HG03103 (cell line): ENCODE measurements at regions not wholly inside any gene's neighbourhood (a gene's known extent, or its start where the extent isn't known, plus 50 kb on each side); places are given as distances from the start of the nearest gene placed in this dataset.

Experiments used
- ATAC-seq: cut with Tn5 transposase; IDR thresholded peaks from one replicate; pipeline ENCODE4 v1.9.1; 2021; ENCODE audit warnings: low read depth; ENCODE audit not compliant: unreplicated experiment

DNA sequence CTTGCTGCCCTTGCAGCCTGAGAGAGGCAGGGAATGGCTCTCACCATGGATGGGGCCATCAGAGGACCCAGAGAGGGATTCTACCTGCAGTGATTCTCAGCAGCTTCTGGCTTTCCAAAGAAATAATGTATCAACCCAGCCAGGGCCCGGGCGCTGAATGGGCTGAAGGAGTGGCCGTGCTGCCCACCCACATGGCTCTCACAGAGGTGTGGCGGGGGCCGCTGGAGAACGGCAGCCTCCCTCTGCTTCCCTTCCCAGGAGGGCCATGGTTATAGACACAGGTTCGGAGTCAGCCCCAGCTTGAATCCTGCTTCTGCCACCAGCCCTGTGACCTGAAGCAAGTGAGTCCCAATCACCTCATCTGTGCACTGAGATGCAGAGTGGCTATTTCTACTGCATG, 82.7 kb downstream of the THAP12 start:
- ATAC-seq: no peak

DNA sequence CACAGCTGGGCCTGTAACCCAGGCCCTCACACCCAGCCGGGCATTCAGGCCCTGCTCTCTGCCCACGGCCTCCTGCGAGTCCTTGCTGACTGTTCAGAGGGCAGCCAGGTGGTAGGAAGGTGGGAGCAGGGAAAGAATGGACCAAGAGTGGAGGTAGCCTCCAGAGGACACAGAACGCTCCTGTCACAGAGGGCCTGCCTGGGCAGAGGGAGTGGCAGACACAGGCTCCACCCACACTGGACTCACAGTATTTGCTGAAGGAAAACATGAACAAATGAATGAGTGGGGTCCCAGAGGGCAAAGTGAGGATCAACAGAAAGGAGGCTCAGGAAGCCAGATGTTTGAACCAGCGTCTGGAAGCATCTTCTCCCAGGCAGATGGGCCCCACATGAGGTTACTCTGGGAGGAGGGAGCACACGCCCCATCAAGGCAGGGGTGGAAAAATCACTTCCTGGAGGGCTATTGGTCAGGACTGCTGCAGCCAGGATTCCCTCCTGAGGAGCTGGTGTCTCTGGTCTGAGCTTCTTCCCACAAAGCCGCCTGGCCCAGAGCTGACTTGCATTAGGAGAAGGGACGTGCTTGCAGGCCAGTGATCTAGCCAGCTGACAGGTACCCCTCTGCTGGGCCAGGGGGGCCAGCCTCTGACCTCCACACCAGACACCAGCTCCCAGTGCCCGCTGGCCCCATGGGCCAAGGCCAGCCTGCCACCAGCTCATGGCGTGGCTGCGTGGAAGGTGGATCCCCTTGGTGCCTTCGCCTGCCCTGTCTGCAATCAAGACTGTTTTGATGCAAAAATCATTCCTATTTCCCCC, 84.0 kb downstream of the THAP12 start:
- ATAC-seq: no peak

DNA sequence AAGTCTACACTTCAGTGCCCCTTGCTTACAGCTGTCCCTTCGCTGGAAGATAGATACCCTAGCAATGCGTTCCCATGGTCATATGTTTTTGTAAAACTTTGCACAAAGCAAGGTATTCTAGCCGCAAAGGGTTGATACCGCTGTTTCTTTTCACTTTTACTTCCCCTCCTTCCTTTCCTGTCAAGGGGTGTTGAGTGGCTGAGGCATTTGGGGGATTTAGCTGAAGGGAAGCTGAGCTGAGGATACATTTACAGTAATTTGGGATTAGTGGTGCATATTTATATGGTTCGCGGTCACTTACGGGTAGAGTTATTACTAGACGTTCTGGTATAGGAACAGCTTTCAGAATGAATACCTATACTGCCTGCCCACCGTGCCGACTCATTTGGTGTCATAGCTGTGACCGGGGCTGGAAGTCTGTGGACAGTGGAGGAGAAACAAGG, 86.9 kb upstream of the WNT11 start:
- peak; percentile 38 for ATAC-seq

GRCh38 chr11:76292583-76293188, 86.4 kb upstream of the WNT11 start:
- no peak for ATAC-seq

GRCh38 chr11:76291576-76292526, 85.5 kb upstream of the WNT11 start:
- no peak for ATAC-seq

- ATAC-seq: no peak
Measured at GRCh38 chr11:76288166-76288980, 82.1 kb upstream of the WNT11 start.

DNA sequence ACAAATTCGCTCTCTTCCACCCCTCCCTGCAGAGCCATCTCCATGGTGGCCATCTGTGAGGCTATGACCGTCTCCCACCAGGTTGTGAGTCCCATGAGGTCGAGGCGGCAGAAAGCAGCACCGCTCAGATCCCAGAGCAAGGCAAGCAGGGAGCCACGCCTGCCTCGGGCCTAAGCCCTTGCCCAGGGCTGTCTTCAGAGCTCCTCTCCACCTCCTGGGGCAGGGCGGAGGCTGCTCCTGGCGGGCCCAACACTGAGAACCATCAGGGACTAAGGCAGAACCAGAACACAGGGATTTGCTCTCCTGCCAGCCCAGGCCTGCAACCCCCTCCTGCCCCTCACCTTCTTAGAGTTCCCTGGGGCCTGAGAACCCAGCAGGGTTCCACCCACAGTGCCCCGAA, 80.9 kb upstream of the WNT11 start:
- no peak for ATAC-seq

DNA sequence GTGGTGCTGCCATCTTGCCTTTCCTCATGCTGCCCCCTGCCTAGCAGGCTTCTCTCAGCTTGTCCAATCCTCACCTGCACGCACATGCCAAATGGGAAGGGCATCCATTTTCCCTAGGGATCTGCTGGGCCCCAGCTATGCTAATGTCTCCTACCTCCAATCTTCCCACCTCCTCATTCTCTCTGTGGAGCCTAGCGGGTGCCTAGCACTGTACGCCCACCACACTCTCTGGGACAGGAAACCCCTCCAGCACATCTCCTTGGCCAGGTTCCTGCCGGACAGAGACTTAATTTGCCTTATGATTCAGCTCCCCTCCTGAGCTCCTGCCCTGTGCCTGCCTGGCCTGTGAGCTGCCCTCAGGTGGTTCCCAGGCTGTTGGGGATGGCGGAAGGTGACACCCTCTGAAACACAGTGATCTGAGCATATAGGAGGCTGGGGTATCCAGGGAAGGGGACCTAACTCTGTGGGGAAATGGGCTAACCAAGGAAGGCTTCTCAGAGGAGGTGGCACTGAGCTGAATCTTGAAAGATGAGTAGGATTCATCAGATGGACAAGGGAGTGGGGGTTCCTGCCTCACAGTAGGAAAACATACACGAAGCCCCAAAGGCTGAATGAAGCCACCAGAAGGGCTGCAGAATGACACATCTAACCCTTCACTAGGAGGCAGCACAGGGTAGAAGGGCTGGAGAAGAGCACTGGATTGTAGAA, 79.2 kb upstream of the WNT11 start:
- ATAC-seq: no peak

GRCh38 chr11:76284161-76284560, 77.9 kb upstream of the WNT11 start:
- ATAC-seq: no peak

DNA sequence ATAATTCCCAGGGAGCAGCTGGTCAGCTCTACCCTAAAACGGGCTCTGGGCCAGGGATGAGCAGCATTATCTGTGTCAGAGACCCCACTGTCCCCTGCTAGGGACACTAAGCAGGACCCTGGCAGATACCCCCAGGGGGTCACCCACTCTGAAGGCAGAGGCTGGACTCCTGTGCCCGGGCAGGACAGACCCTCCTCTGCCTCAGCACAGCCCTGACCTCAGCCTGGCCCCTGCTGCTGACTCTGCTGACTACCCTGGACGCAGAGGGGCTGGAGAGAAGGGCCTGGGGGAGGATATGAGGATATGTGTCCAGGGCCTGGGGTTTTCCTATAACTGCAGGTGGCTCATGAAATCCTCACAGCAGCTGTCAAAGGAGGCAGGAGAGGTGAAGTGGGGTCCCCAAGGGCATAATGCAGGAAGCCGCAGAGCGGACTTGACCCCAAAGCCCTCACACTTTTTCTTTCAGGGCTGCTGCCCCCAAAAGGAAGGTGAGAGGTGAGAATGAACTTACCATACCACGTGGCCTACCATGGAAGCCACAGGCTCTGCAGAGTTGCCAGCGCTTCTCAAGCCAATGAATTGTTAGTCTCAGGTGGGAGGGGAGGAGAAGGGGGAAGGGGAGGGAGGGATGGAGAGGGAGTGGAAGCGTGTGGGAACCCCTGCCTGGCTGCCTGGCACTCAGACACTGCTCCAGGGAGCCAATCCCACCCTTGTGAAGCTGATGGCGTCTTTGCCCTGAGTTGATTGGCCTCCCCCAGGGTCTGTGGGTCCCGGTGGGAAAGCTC, 76.7 kb upstream of the WNT11 start:
- no peak for ATAC-seq

DNA sequence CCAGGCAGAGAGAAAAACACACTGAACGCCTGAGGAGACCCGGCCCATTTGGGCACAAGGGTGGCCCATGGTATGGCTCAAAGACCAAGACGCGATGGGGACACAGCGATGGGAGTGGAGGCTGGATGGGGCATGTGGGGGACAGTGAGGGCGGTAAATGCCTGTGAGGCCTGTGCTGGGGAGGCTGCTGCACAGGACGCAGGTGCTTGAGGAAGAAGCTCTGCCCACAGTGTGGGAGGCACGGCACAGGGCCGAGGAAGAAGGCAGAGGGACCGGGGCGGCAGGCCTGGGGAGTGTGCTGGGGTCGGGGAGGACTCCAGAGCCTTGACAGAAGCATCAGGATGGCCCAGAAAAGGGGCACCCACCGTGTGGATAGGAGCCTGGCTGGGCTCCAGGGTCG, 75.9 kb upstream of the WNT11 start:
- no peak for ATAC-seq

DNA sequence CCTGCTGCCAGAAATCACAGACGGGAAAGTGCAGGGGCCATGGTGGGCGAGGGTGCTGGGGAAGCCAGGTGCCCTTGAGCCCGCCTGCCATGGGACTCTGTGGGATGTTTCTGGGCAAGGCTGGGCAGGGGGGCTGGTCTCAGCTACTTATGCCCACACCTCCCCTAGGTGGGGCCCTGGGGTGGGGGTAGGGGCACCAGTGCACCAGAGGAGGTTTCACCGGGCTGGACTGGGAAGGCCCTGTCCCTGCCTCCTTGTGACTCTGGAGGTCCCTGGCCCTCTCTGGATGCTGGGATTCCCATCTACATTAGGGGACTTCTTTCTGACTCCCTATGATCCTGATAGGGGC, 75.2 kb upstream of the WNT11 start:
- ATAC-seq: no peak

GRCh38 chr11:76280882-76281557, 74.7 kb upstream of the WNT11 start:
- ATAC-seq: no peak

DNA sequence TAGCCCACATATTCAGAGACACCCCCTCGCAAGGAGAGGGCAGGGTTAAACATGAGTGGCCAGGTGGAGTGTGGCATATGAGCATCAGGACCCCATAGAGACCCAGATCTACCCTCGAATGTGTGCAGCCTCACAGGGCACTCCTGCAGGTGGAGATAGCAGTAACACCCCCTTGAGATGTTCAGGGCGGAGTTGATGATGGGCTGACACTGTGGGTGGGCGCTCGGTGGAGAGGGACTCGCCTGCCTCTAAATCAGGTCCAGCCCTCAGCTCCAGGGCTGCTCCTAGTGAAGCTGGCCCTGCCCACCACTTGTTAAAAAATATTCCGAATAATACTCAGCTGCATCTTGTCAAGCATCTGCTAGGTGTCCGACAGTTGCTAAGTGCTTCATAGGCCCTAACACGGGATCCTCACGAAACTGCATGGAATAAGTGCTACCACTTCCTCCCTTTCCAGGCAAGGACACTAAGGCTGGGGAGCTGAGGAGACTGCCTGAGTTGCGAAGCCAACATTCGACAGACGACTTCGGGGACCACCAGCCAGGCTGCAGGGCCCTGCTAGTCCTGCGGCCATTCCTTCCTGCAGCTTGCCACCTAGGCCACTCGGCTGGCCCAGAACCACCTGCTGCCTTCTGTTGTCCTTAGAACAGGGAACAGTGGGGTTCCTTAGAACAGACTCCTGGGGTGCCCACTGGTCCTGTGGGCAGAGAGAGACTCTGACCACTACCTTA, 74.0 kb upstream of the WNT11 start:
- ATAC-seq: no peak

- ATAC-seq: no peak
Measured at GRCh38 chr11:76279646-76280045, 73.3 kb upstream of the WNT11 start.

DNA sequence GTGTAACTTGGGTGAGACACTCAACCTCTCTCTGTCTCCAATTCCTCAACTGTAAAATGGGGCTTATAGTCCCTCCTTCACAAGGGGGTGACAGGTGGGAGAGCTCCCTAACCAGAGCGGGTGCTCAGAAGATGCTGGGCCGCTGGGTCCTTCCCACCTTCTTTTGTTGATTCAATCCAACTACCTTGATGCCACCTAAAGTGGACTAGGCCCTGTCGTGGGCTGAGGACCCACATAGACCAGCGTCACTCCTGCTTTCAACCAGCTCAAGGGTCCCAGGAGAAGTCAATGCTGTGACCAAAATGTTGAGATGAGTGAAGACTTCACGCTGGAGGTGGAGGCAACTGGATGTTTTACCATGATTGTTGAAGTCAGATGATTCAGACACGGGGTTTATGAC, 72.7 kb upstream of the WNT11 start:
- ATAC-seq: no peak

DNA sequence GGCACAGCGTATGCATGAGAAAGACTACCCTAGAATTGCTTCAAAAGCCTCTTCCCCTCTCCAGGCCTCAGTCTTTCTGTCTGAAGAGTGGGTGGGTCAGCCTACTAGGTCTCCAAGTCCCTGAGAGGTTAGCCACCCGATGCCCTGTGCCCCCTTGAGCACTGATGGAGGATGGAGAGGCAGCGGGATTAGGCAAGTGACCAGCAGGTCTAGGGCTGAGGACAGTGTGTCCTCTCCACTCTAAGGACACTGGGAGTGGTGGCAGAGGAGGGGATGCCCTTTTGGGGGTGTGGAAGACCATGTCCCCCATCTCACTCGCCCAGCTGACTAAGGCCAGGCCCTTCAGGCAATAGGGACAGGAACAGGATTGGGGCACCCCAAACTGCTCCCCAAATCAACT, 72.2 kb upstream of the WNT11 start:
- ATAC-seq: no peak
